ENCODE measurements at regions not wholly inside any gene's neighbourhood (a gene's known extent, or its start where the extent isn't known, plus 50 kb on each side); places are given as distances from the start of the nearest gene placed in this dataset.

DNA sequence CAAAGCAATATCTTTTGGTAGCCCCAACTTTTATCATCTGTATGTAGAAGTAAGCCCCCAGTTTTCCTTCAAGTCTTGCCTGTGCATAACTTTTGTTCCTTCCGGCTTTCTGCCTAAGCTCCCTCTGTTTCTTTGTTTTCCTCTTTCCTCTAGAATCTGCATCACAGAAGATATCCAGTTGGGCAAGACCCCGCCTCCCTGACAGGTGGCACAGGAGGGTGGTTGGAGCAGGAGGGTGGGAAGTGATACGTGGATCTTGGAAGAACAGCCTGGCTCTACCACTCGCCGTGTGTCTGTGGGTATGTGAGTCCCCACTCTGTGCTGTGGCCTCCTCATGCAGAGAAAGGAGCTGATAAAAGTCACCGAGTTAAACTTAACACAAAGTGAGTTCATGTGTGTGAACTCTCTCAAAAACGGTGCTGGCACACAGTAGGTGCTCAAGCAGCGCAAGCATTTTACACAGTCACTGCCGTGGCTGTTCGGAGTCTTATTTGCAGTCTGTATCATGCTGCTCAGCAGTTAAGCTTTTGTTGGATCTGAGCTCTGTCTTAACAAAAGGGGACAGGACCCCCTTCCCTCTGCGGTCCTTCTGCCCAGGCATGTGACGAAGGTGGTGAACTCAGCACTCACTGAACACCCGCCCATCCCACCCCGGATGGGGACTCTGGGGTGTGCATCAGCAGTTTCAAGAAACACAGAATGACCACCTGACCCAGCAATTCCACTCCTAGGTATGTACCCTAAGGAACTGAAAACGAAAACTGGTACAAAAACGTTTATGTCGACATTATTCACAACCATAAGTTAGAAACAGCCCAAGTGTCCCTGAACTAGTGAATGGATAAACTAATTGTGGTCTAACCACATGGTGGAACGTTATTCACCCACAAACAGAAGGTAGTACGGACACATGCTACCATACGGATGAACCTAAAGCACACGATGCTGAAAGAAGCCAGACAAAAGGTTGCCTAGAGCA is 249.1 kb downstream of the CTTN start:
- no peak for ATAC-seq (ENCODE audit: low read depth)
- POLR2A ChIA-PET, result no interaction called here
- DNase-seq, result no peak
- Mint-ChIP-seq H3K9me3 (no peaks in the 10 kb centered on the region), H3K27me3 (peaks cover 15% of the 10 kb centered on the region), H3K4me3 (no peak overlapping the region), H3K4me1 (no peaks in the 10 kb centered on the region), H3K27ac (no peak overlapping the region), H3K36me3 (ENCODE audit: low read depth) (no peaks in the 10 kb centered on the region)
- CTCF ChIA-PET, result no interaction called here
- TF ChIP-seq CTCF (IDR thresholded peaks at IDR 0.05), result no peak
- intact Hi-C loops (cut with micrococcal nuclease), result no loop called here

DNA sequence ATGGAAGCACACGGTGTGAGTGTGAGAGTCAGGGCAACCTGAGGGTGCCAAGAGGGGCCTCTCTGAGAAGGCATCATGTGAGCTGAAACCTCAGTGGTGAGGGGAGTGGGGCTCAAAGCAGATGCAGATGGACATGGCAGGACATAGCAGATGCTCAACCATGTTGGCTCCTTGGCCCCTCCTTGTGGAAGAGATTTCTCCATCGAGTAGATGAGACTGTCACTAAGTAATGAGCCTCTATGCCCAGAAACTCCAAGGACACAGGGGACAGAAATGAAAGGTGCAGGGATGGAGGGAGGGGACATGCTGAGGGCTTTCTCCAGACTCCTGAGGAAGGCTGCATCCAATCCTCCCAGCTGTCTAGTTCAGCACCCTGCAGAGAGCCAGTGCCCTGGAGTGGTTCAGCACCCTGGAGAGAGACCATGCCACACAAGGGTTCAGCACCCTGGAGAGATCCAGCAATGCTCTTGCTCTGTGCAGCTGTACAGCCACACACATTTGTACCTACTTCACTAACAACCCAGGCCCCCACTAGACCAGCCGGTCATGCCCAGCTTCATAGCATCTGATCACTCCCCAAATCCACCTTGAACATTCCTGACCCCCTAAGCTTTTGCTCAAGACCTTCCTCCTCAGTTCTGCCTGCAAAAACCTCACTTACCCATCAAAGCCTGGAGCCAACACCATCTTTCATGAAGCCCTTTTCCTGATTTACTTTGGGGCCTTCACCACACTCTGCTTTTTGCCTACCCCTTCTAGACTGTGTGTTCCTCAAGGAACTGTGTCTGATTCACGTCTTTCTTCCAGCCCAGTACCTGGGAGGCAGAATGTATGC is 252.0 kb downstream of the CTTN start:
- no peak for DNase-seq
- Mint-ChIP-seq H3K9me3 (no peaks in the 10 kb centered on the region), H3K4me1 (no peaks in the 10 kb centered on the region), H3K27me3 (peaks cover 13% of the 10 kb centered on the region), H3K36me3 (ENCODE audit: low read depth) (no peaks in the 10 kb centered on the region), H3K4me3 (no peak overlapping the region), H3K27ac (no peak overlapping the region)
- ATAC-seq (ENCODE audit: low read depth), result no peak
- CTCF ChIA-PET, result no interaction called here
- POLR2A ChIA-PET, result no interaction called here
- TF ChIP-seq CTCF (IDR thresholded peaks at IDR 0.05), result no peak
- intact Hi-C loops (cut with micrococcal nuclease), result no loop called here

DNA sequence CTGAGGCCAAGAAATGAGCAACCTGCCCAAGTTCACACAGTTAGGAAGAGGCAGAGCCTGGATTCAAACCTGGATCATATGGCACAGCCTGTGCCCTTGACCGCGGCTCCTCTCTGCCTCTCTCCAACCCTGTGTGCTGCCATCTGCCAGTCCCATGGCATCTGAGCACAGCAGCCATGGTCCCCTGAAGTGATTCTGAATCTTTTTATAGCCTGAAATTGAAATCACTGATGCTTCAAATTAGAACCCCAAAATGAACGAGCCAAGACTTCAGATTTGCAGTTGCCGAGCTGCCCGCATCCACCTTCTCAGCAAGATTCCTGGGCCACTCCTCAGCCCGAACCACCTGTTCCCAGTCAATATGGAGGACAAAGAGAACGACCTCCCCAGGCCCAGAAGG is 252.7 kb downstream of the CTTN start:
- ATAC-seq (ENCODE audit: low read depth) (no peak), DNase-seq (no peak)
- Mint-ChIP-seq H3K27ac (no peak overlapping the region), H3K27me3 (peaks cover 13% of the 10 kb centered on the region), H3K4me1 (no peaks in the 10 kb centered on the region), H3K9me3 (no peaks in the 10 kb centered on the region), H3K4me3 (no peak overlapping the region), H3K36me3 (ENCODE audit: low read depth) (no peaks in the 10 kb centered on the region)
- POLR2A ChIA-PET, result no interaction called here
- intact Hi-C loops (cut with micrococcal nuclease), result no loop called here
- TF ChIP-seq CTCF (IDR thresholded peaks at IDR 0.05), result no peak
- CTCF ChIA-PET, result no interaction called here

DNA sequence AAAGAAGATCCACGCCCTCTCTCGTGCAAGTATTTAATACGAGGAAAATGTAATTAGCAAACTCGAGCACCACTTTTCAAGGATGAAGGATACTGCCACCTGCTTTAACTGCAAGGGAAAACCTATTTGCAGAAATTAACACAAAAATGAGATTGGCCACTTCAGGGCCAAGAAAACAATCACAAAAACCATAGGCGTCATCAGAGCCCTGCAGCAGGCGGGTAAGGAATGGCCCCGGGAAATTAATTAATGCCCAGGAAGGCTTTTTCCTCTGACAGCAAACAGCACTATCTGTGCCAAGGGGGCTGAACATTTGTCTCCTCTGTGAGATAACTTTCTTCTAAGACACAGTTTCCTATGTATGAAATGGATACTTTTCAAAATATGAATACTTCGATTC is 255.7 kb downstream of the CTTN start:
- Mint-ChIP-seq H3K36me3 (ENCODE audit: low read depth) (no peaks in the 10 kb centered on the region), H3K4me3 (no peak overlapping the region), H3K27ac (no peak overlapping the region), H3K9me3 (no peaks in the 10 kb centered on the region), H3K27me3 (peaks cover 10% of the 10 kb centered on the region), H3K4me1 (no peaks in the 10 kb centered on the region)
- ChIA-PET POLR2A (no interaction called here), CTCF (no interaction called here)
- ATAC-seq (ENCODE audit: low read depth) (no peak), DNase-seq (no peak)
- intact Hi-C loops (cut with micrococcal nuclease), result no loop called here
- TF ChIP-seq CTCF (IDR thresholded peaks at IDR 0.05), result no peak

DNA sequence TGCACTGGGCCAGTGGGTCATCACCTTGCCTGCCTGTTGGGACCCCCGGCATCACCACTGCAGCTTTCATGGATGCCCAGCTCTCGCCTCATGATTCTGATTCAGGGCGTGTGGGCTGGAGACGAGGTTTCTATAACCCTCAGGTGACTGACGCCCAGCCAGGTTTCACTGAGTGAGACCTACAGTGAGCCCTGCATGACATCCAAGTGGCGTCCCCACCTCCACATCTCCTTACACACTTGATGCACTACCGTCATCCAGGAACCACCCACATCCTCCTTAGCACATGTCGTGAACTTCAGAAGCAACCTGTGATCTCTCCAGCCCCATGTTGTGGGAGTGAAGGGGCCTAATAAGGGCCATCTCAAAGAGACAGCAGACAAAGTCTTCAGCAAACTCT is 257.5 kb downstream of the CTTN start:
- TF ChIP-seq CTCF (IDR thresholded peaks at IDR 0.05), result no peak
- ChIA-PET CTCF (no interaction called here), POLR2A (no interaction called here)
- Mint-ChIP-seq H3K27ac (no peak overlapping the region), H3K9me3 (no peaks in the 10 kb centered on the region), H3K36me3 (ENCODE audit: low read depth) (no peaks in the 10 kb centered on the region), H3K4me3 (no peak overlapping the region), H3K27me3 (peaks cover 22% of the 10 kb centered on the region), H3K4me1 (no peaks in the 10 kb centered on the region)
- DNase-seq (no peak), ATAC-seq (ENCODE audit: low read depth) (no peak)
- intact Hi-C loops (cut with micrococcal nuclease), result no loop called here
